Astrocyte (in vitro differentiated cells and primary cell): ENCODE measurements at regions not wholly inside any gene's neighbourhood (a gene's known extent, or its start where the extent isn't known, plus 50 kb on each side); places are given as distances from the start of the nearest gene placed in this dataset.
A peak's percentile ranks its signal among the peaks of the same experiment; 100 is the strongest.

Experiments used
- DNase-seq: peaks from one replicate; pipeline ENCODE4 v3.0.0-alpha.2; 2010; ENCODE audit warnings: low read depth
- FAIRE-seq: peaks from 2 replicates; lab custom pipeline; 2011; peaks lifted over from hg19 to GRCh38; lab: Jason Lieb, UNC
- H2AFZ ChIP-seq: 2 replicates; pipeline ENCODE4 v1.6.0; 2012; ENCODE audit warnings: low read depth, low read length, inconsistent platforms
- H3K27ac ChIP-seq: 2 replicates; pipeline ENCODE4 v1.5.1; 2011; ENCODE audit warnings: low read depth, low read length, inconsistent platforms
- H3K27me3 ChIP-seq: 2 replicates; pipeline ENCODE4 v1.6.0; 2011; ENCODE audit warnings: low read length, inconsistent platforms; ENCODE audit not compliant: insufficient read depth
- H3K36me3 ChIP-seq: 2 replicates; pipeline ENCODE4 v1.5.1; 2011; ENCODE audit warnings: low read length, inconsistent platforms; ENCODE audit not compliant: insufficient read depth
- H3K4me1 ChIP-seq: 2 replicates; pipeline ENCODE4 v1.5.1; 2011; ENCODE audit warnings: low read length, inconsistent platforms; ENCODE audit not compliant: insufficient read depth
- H3K4me2 ChIP-seq: 2 replicates; pipeline ENCODE4 v1.6.0; 2012; ENCODE audit warnings: low read length, inconsistent platforms
- H3K4me3 ChIP-seq: 2 replicates; pipeline ENCODE4 v1.5.1; 2011; ENCODE audit warnings: low read depth, mild to moderate bottlenecking, low read length, inconsistent platforms; ENCODE audit not compliant: insufficient read depth
- H3K79me2 ChIP-seq: 2 replicates; pipeline ENCODE4 v1.6.0; 2012; ENCODE audit warnings: mild to moderate bottlenecking, low read length, inconsistent platforms; ENCODE audit not compliant: insufficient read depth
- H3K9ac ChIP-seq: 2 replicates; pipeline ENCODE4 v1.6.0; 2012; ENCODE audit warnings: mild to moderate bottlenecking, low read length, inconsistent platforms
- H3K9me3 ChIP-seq: 2 replicates; pipeline ENCODE4 v1.5.1; 2012; ENCODE audit warnings: low read depth, mild to moderate bottlenecking, low read length, inconsistent platforms; ENCODE audit not compliant: insufficient read depth
- H4K20me1 ChIP-seq: 2 replicates; pipeline ENCODE4 v1.6.0; 2012; ENCODE audit warnings: low read length, inconsistent platforms; ENCODE audit not compliant: insufficient read depth
- H3K27ac Mint-ChIP-seq: one replicate; pipeline ENCODE4 v1.8.0; 2021; ENCODE audit warnings: mild to moderate bottlenecking, mixed read lengths; ENCODE audit not compliant: unreplicated experiment
- H3K27me3 Mint-ChIP-seq: one replicate; pipeline ENCODE4 v1.8.0; 2021; ENCODE audit warnings: low read depth, mixed read lengths; ENCODE audit not compliant: unreplicated experiment
- H3K36me3 Mint-ChIP-seq: one replicate; pipeline ENCODE4 v1.8.0; 2021; ENCODE audit warnings: low read depth, mixed read lengths; ENCODE audit not compliant: unreplicated experiment
- H3K4me1 Mint-ChIP-seq: one replicate; pipeline ENCODE4 v1.8.0; 2021; ENCODE audit warnings: low read depth, mixed read lengths; ENCODE audit not compliant: unreplicated experiment
- H3K4me3 Mint-ChIP-seq: one replicate; pipeline ENCODE4 v1.8.0; 2021; ENCODE audit warnings: mild to moderate bottlenecking, moderate library complexity, mixed read lengths; ENCODE audit not compliant: unreplicated experiment
- H3K9me3 Mint-ChIP-seq: one replicate; pipeline ENCODE4 v1.8.0; 2021; ENCODE audit warnings: mild to moderate bottlenecking, mixed read lengths; ENCODE audit not compliant: unreplicated experiment
- CTCF ChIP-seq: IDR thresholded peaks from 2 replicates; pipeline ENCODE4 v1.5.1; 2011; ENCODE audit warnings: low read depth, mild to moderate bottlenecking, inconsistent platforms, low read length, moderate library complexity; ENCODE audit not compliant: insufficient read depth
- EZH2 ChIP-seq: IDR thresholded peaks from 2 replicates; pipeline ENCODE4 v1.6.1; 2012; ENCODE audit warnings: mild to moderate bottlenecking, low read length, inconsistent platforms; ENCODE audit not compliant: insufficient read depth

- Mint-ChIP-seq H3K4me3 (no peak overlapping the region), H3K27ac (no peak overlapping the region), H3K27me3 (no peaks in the 10 kb centered on the region), H3K9me3 (no peaks in the 10 kb centered on the region), H3K4me1 (peaks cover 31% of the 10 kb centered on the region), H3K36me3 (no peaks in the 10 kb centered on the region)
- FAIRE-seq, result no peak
- H4K20me1 ChIP-seq, result no peaks in the 10 kb centered on the region
- H2AFZ ChIP-seq, result no peak overlapping the region
- TF ChIP-seq EZH2 (no peak), CTCF (no peak)
- H3K79me2 ChIP-seq, result no peaks in the 10 kb centered on the region
- no peaks in the 10 kb centered on the region for H3K9me3 ChIP-seq
- peaks cover 37% of the 10 kb centered on the region for H3K4me1 ChIP-seq
- no peak overlapping the region for H3K9ac ChIP-seq
- no peaks in the 10 kb centered on the region for H3K27me3 ChIP-seq
- no peak overlapping the region for H3K27ac ChIP-seq
- no peak overlapping the region for H3K4me3 ChIP-seq
- DNase-seq, result no peak
- H3K4me2 ChIP-seq, result no peak overlapping the region
- H3K36me3 ChIP-seq, result no peaks in the 10 kb centered on the region
Observed at GRCh38 chr20:54343634-54344033, 131.8 kb upstream of the DOK5 start.

- Histone ChIP-seq H3K27ac (no peak overlapping the region), H3K4me1 (peaks cover 33% of the 10 kb centered on the region), H3K27me3 (no peaks in the 10 kb centered on the region), H4K20me1 (no peaks in the 10 kb centered on the region), H3K9ac (no peak overlapping the region), H3K9me3 (no peaks in the 10 kb centered on the region), H2AFZ (no peak overlapping the region), H3K36me3 (no peaks in the 10 kb centered on the region), H3K4me2 (peak overlapping the region; percentile 81), H3K4me3 (no peak overlapping the region), H3K79me2 (no peaks in the 10 kb centered on the region)
- Mint-ChIP-seq H3K9me3 (no peaks in the 10 kb centered on the region), H3K27me3 (no peaks in the 10 kb centered on the region), H3K4me3 (no peak overlapping the region), H3K27ac (peak overlapping the region; percentile 45), H3K4me1 (peaks cover 31% of the 10 kb centered on the region), H3K36me3 (no peaks in the 10 kb centered on the region)
- FAIRE-seq (no peak), DNase-seq (no peak)
- TF ChIP-seq EZH2 (no peak), CTCF (no peak)
Observed at GRCh38 chr20:54344832-54345231, 130.6 kb upstream of the DOK5 start.

- Histone ChIP-seq H3K27me3 (no peaks in the 10 kb centered on the region), H3K36me3 (no peaks in the 10 kb centered on the region), H2AFZ (no peak overlapping the region), H3K4me3 (no peak overlapping the region), H3K79me2 (no peaks in the 10 kb centered on the region), H3K9ac (no peak overlapping the region), H3K9me3 (no peaks in the 10 kb centered on the region), H3K4me1 (peaks cover 31% of the 10 kb centered on the region), H3K27ac (peak overlapping the region; percentile 26), H4K20me1 (no peaks in the 10 kb centered on the region), H3K4me2 (peak overlapping the region; percentile 81)
- Mint-ChIP-seq H3K36me3 (no peaks in the 10 kb centered on the region), H3K27ac (peak overlapping the region; percentile 45), H3K4me3 (peak overlapping the region; percentile 35), H3K4me1 (peaks cover 31% of the 10 kb centered on the region), H3K27me3 (no peaks in the 10 kb centered on the region), H3K9me3 (no peaks in the 10 kb centered on the region)
- DNase-seq, result peak; percentile 88
- TF ChIP-seq EZH2 (no peak), CTCF (no peak)
- peak; percentile 88 for FAIRE-seq
Observed at GRCh38 chr20:54345301-54345724, 130.1 kb upstream of the DOK5 start.
